ENCODE measurements at regions not wholly inside any gene's neighbourhood (a gene's known extent, or its start where the extent isn't known, plus 50 kb on each side); places are given as distances from the start of the nearest gene placed in this dataset.

GRCh38 chr15:78702609-78703333 lies 61.8 kb upstream of the CHRNB4 start:
- TF ChIP-seq SAFB2 (IDR thresholded peaks at IDR 0.05; ENCODE audit: borderline replicate concordance, low read depth, low read length, severe bottlenecking) (no peak), ZNF780A (CRISPR knock-in tag; IDR thresholded peaks at IDR 0.05) (no peak), BRD9 (IDR thresholded peaks at IDR 0.05; ENCODE audit: low read depth, partially characterized antibody) (no peak), BCLAF1 (IDR thresholded peaks at IDR 0.05; ENCODE audit: borderline replicate concordance in 1 of 2, control insufficient read depth in 1 of 2, low read depth in 2 of 2, low read length in 1 of 2) (no peak), TCF3 (CRISPR knock-in tag; IDR thresholded peaks at IDR 0.05) (no peak), SIN3A (IDR thresholded peaks at IDR 0.05; ENCODE audit: borderline replicate concordance in 2 of 2, control insufficient read depth in 1 of 2, low read depth in 2 of 2, low read length in 2 of 2) (no peak)

Measured in K562 (cell line).